Hematopoietic multipotent progenitor cell (in vitro differentiated cells): ENCODE measurements at regions not wholly inside any gene's neighbourhood (a gene's known extent, or its start where the extent isn't known, plus 50 kb on each side); places are given as distances from the start of the nearest gene placed in this dataset.

ENCODE experiments used
- DNase-seq, 3 donors: peaks; one replicate each; pipeline ENCODE4 v3.0.0-alpha.2; 2011 to 2015; ENCODE audit warnings: low read depth in 2 of 3, low spot score in 2 of 3

- no peak for DNase-seq
These were observed 301.6 kb downstream of the NR2F1-AS1 start for GRCh38 chr5:93279296-93279963.

GRCh38 chr5:93278896-93279295 lies 302.1 kb downstream of the NR2F1-AS1 start:
- DNase-seq = no peak

GRCh38 chr5:93277051-93277450 lies 304.0 kb downstream of the NR2F1-AS1 start:
- no peak for DNase-seq

DNA sequence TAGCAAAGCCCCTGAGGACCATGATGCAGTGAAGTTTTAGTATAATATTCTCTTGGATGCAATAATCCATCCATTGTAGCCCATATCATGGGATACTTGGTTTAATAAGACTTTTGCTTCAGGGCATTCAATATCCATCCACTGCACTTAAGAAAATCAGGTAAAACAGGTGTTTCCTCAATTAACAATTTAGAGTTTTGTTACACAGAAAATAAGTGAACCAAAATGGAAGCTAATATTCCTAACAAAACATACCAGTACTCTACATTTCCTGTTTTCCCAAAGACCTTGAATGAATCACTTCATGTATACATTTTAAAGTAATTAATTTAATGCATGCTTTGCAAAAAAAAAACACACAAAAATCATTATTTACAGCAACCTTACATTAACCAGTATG lies 305.6 kb downstream of the NR2F1-AS1 start:
- DNase-seq = no peak

- no peak for DNase-seq
These were observed 306.7 kb downstream of the NR2F1-AS1 start for GRCh38 chr5:93274291-93274690.

- DNase-seq = no peak
These were observed 307.8 kb downstream of the NR2F1-AS1 start for GRCh38 chr5:93273176-93273575.

DNA sequence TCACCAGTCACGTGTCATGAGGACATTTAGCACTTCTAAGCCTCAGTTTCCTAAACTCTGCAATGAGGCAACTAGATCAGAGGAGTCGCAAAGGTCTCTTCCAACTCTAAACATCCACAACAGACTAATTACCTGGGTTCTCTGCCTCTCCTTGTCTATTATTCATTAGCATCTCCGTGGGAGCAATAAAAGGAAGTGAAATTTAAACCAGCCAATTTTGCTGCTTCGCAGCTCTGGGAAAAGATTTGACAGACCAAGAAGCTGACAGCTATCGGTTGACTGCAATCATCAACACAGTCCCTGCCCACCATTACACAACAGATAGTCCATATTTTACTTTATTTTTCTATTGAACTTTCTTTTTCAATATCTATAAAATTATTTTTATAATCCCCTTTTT lies 308.9 kb downstream of the NR2F1-AS1 start:
- no peak for DNase-seq

- DNase-seq = no peak
These were observed 313.3 kb downstream of the NR2F1-AS1 start for GRCh38 chr5:93267736-93268135.

GRCh38 chr5:93267276-93267675 lies 313.7 kb downstream of the NR2F1-AS1 start:
- DNase-seq = no peak

GRCh38 chr5:93257616-93258015 lies 323.4 kb downstream of the NR2F1-AS1 start:
- DNase-seq = no peak

GRCh38 chr5:93255796-93256195 lies 325.2 kb downstream of the NR2F1-AS1 start:
- no peak for DNase-seq

GRCh38 chr5:93252165-93252564 lies 328.9 kb downstream of the NR2F1-AS1 start:
- no peak for DNase-seq

DNA sequence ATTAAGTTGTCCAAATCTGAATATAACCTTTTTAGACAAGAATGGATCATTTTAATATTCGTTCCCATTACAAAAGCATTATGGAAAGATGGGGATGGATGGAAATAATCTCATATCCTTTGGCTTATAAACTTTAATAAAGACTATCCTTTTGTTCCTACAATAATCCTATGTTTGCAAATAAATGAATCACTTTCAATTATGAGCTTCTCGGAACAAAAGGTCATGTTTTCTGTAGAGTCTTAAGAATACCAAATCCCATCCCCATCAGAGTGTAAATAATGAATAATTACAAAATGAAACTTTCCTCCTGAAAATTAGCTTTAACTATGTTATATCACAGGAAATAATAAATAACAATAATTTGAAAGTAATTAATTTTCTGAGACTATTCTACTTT lies 329.7 kb downstream of the NR2F1-AS1 start:
- no peak for DNase-seq

- DNase-seq = no peak
These were observed 330.6 kb downstream of the NR2F1-AS1 start for GRCh38 chr5:93250424-93250823.

- no peak for DNase-seq
These were observed 331.2 kb downstream of the NR2F1-AS1 start for GRCh38 chr5:93249651-93250289.

DNA sequence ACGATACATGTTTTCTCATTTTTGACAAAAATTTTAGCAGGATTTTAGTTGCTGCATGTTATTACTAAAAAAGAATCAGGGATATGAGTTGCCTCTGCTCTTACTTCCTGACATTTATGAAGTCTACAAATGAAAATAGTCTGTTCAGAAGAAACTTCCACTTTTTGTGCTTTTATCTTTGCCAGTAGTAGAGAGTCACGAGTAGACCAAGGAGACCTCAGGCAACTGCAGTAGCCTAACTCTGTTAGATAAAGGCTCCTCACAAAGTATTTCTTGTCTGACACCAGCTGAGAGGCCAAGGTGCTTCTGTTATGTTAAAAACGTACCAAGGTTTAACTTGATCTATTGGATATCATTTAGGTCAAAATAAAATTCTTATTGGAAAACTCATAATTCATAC lies 333.9 kb downstream of the NR2F1-AS1 start:
- no peak for DNase-seq

DNA sequence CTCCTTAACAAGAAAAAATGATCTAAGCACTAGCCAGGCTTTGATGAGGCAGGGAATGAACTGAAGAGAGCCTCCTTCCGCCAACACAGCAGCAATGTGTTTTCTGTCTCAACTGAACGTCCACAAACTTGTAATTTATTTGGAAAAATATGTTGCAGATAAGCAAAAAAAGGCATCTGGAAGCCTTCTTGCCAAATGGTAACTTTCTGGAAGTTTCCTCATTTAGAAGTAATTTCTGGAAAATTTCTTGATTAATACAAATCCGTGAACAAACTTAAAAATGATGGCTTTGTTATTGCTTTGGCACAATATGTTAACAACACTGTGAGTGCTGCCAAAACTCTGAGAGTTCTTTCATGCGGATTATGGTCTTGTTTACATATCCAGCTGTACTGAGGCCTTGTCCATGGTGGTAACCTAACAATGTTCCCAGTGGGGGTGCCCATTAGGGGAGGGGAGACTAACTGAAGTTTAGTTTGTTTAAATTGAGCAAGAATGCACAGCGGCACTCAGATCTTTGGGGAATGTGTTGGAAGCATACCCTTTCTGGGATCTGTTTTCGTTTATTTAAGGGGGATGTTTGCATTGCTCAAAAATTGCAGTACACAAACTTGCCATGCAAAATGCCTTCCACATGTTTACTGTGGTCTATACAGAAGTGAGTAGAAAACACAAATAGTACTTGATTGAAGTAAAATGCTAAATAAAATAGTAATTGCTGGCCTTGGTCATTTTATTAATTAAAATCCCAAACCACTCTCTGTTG lies 334.7 kb downstream of the NR2F1-AS1 start:
- no peak for DNase-seq

DNA sequence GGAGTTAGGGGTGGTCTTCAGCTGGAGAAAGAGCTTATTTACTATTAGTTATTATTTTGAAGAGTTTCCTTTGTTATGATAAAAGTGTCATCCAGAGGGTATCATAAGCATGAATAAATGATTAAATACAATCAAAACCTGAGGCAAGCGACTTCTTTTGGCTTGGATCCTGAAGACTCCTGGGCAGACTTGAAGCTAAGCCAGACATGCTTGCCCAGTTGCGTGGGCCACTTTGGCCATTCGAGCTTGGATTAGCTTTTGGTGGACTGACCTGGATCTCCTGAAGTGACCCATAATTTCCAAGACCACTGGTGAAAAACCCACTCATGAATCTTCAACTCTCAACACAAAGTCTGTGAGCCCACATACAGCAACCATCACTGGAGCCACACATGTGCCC lies 335.8 kb downstream of the NR2F1-AS1 start:
- no peak for DNase-seq

DNA sequence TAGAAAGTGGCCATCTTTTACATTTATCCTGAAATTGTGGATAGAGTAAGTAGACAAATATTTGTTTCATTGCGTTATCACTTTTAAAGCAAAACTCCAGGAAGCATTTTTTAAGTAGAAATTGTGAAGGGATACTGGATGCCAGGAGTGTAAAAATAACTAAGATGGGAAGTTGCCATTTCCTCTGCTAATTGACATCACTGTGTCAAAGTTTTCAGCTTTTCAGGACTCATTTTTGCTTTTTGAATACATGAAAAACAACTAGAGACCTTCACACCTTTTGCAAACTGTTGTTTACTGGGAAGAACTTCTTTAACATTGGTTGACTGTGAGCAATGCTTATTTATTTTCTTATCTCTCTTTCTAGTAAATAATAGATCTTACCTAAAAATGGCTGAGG lies 337.5 kb downstream of the NR2F1-AS1 start:
- no peak for DNase-seq

DNA sequence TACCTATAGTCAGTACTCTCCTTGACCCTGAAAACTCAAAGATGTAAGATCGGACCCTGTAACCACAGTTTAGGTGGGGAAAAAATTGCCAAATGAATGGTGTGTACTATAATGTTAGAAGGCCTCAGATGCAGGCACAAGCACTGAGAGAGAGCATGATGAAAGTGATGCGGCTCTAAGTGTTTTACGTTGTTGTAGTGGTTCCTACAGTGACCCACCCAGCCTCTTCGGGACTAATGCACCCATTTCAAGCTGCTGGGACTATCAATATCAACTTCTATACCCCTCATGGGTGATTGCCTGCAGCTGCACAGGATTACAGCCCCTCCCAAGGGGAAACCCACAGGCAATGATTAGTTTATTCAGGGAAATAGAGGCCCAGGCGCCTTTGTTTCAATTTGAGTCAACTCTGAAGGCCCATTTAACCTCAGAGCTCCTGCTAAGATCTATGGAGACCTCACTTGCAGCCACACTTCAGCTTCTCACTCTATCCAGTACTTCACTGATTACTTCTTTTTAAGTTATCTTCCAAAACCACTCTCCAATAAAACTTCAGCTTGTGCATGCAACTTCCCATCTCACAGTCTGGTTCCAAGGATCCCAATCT lies 340.7 kb downstream of the NR2F1-AS1 start:
- no peak for DNase-seq

GRCh38 chr5:93236807-93237421 lies 344.1 kb downstream of the NR2F1-AS1 start:
- no peak for DNase-seq
